ENCODE measurements at regions not wholly inside any gene's neighbourhood (a gene's known extent, or its start where the extent isn't known, plus 50 kb on each side); places are given as distances from the start of the nearest gene placed in this dataset.
"Not testable (repeated sequence)": the region's sequence is repeated elsewhere in the genome, so short reads cannot be mapped to it uniquely, and the experiment has no call there.

GRCh38 chr5:50898966-50899365 lies 232.5 kb downstream of the PARP8 start:
- intact Hi-C loops (cut with micrococcal nuclease), result no loop called here
- H3K4me1 ChIP-seq (ENCODE audit: insufficient read depth, low read length), result no peaks in the 10 kb centered on the region
- no peak for DNase-seq
- CTCF ChIA-PET (ENCODE audit: partially characterized antibody), result no interaction called here
- H3K9me3 ChIP-seq (ENCODE audit: control insufficient read depth in 1 of 2, low read length in 2 of 2), result no peaks in the 10 kb centered on the region
- H3K27ac ChIP-seq (ENCODE audit: low read depth, low read length), result no peak overlapping the region
- no peaks in the 10 kb centered on the region for H3K27me3 ChIP-seq (ENCODE audit: insufficient read depth, low read length)
- H3K36me3 ChIP-seq (ENCODE audit: insufficient read depth, low read length), result no peaks in the 10 kb centered on the region
- H3K27me3 Mint-ChIP-seq, result peaks cover 4 to 14% of the 10 kb centered on the region in 2 donors
- no peaks in the 10 kb centered on the region for H3K36me3 Mint-ChIP-seq
- H3K4me3 ChIP-seq (ENCODE audit: low read length in 2 of 2), result no peak overlapping the region
- H3K9me3 Mint-ChIP-seq, result no peaks in the 10 kb centered on the region
- POLR2A ChIA-PET (ENCODE audit: partially characterized antibody), result no interaction called here
- no peak overlapping the region for H3K4me3 Mint-ChIP-seq
- no peaks in the 10 kb centered on the region for H3K4me1 Mint-ChIP-seq
- H3K27ac Mint-ChIP-seq, result no peak overlapping the region

- no peak overlapping the region for H3K27ac ChIP-seq (ENCODE audit: low read depth, low read length)
- H3K27me3 ChIP-seq (ENCODE audit: insufficient read depth, low read length), result no peaks in the 10 kb centered on the region
- Mint-ChIP-seq H3K4me3 (no peak overlapping the region), H3K36me3 (no peaks in the 10 kb centered on the region), H3K4me1 (no peaks in the 10 kb centered on the region), H3K27ac (no peak overlapping the region), H3K27me3 (peaks cover 4 to 14% of the 10 kb centered on the region in 2 donors), H3K9me3 (no peaks in the 10 kb centered on the region)
- no peak for DNase-seq
- ChIA-PET CTCF (ENCODE audit: partially characterized antibody) (no interaction called here), POLR2A (ENCODE audit: partially characterized antibody) (no interaction called here)
- H3K4me1 ChIP-seq (ENCODE audit: insufficient read depth, low read length), result no peaks in the 10 kb centered on the region
- H3K36me3 ChIP-seq (ENCODE audit: insufficient read depth, low read length), result no peaks in the 10 kb centered on the region
- intact Hi-C loops (cut with micrococcal nuclease), result no loop called here
- H3K9me3 ChIP-seq (ENCODE audit: control insufficient read depth in 1 of 2, low read length in 2 of 2), result no peaks in the 10 kb centered on the region
- no peak overlapping the region for H3K4me3 ChIP-seq (ENCODE audit: low read length in 2 of 2)
These were observed 234.6 kb downstream of the PARP8 start for GRCh38 chr5:50900952-50901510.

GRCh38 chr5:50903651-50904050 lies 237.2 kb downstream of the PARP8 start:
- Mint-ChIP-seq H3K4me1 (no peaks in the 10 kb centered on the region), H3K27me3 (peaks cover 4 to 11% of the 10 kb centered on the region in 2 donors), H3K27ac (no peak overlapping the region), H3K4me3 (no peak overlapping the region), H3K36me3 (no peaks in the 10 kb centered on the region), H3K9me3 (no peaks in the 10 kb centered on the region)
- ChIA-PET CTCF (ENCODE audit: partially characterized antibody) (no interaction called here), POLR2A (ENCODE audit: partially characterized antibody) (no interaction called here)
- DNase-seq, result no peak
- intact Hi-C loops (cut with micrococcal nuclease), result no loop called here
- Histone ChIP-seq H3K27ac (ENCODE audit: low read depth, low read length) (no peak overlapping the region), H3K27me3 (ENCODE audit: insufficient read depth, low read length) (no peaks in the 10 kb centered on the region), H3K4me1 (ENCODE audit: insufficient read depth, low read length) (no peaks in the 10 kb centered on the region), H3K36me3 (ENCODE audit: insufficient read depth, low read length) (no peaks in the 10 kb centered on the region), H3K9me3 (ENCODE audit: control insufficient read depth in 1 of 2, low read length in 2 of 2) (no peaks in the 10 kb centered on the region), H3K4me3 (ENCODE audit: low read length in 2 of 2) (no peak overlapping the region)

- no peak for DNase-seq
- Histone ChIP-seq H3K36me3 (ENCODE audit: insufficient read depth, low read length) (no peaks in the 10 kb centered on the region), H3K4me1 (ENCODE audit: insufficient read depth, low read length) (no peaks in the 10 kb centered on the region), H3K27ac (ENCODE audit: low read depth, low read length) (no peak overlapping the region), H3K27me3 (ENCODE audit: insufficient read depth, low read length) (no peaks in the 10 kb centered on the region), H3K4me3 (ENCODE audit: low read length in 2 of 2) (no peak overlapping the region), H3K9me3 (ENCODE audit: control insufficient read depth in 1 of 2, low read length in 2 of 2) (no peaks in the 10 kb centered on the region)
- peaks cover 0 to 2% (median 0%) of the 10 kb centered on the region in 8 donors for H3K9me3 Mint-ChIP-seq
- no peak overlapping the region for H3K27ac Mint-ChIP-seq
- H3K4me1 Mint-ChIP-seq, result no peaks in the 10 kb centered on the region
- POLR2A ChIA-PET (ENCODE audit: partially characterized antibody), result no interaction called here
- no peak overlapping the region for H3K4me3 Mint-ChIP-seq
- peaks cover 0 to 16% of the 10 kb centered on the region in 2 donors for H3K27me3 Mint-ChIP-seq
- intact Hi-C loops (cut with micrococcal nuclease), result no loop called here
- CTCF ChIA-PET (ENCODE audit: partially characterized antibody), result no interaction called here
- no peaks in the 10 kb centered on the region for H3K36me3 Mint-ChIP-seq
These were observed 239.6 kb downstream of the PARP8 start for GRCh38 chr5:50905996-50906570.

- H3K9me3 Mint-ChIP-seq; H3K4me3 ChIP-seq (ENCODE audit: low read length in 2 of 2); H3K36me3 ChIP-seq (ENCODE audit: insufficient read depth, low read length); H3K4me3 Mint-ChIP-seq; H3K27me3 ChIP-seq (ENCODE audit: insufficient read depth, low read length); H3K27ac ChIP-seq (ENCODE audit: low read depth, low read length); POLR2A ChIA-PET (ENCODE audit: partially characterized antibody); intact Hi-C loops (cut with micrococcal nuclease); H3K4me1 Mint-ChIP-seq; H3K36me3 Mint-ChIP-seq; H3K4me1 ChIP-seq (ENCODE audit: insufficient read depth, low read length); CTCF ChIA-PET (ENCODE audit: partially characterized antibody); H3K27ac Mint-ChIP-seq; H3K27me3 Mint-ChIP-seq; H3K9me3 ChIP-seq (ENCODE audit: control insufficient read depth in 1 of 2, low read length in 2 of 2); DNase-seq: not testable (repeated sequence)
These were observed 253.7 kb downstream of the PARP8 start for GRCh38 chr5:50920160-50920559.

- peaks cover 0 to 8% of the 10 kb centered on the region in 2 donors for H3K27me3 Mint-ChIP-seq
- POLR2A ChIA-PET (ENCODE audit: partially characterized antibody), result no interaction called here
These were observed 255.1 kb downstream of the PARP8 start for GRCh38 chr5:50921366-50922133.

GRCh38 chr5:50922134-50922941 lies 255.9 kb downstream of the PARP8 start:
- H3K4me3 ChIP-seq (ENCODE audit: low read length in 2 of 2); H3K9me3 Mint-ChIP-seq; H3K27ac ChIP-seq (ENCODE audit: low read depth, low read length); H3K27ac Mint-ChIP-seq; intact Hi-C loops (cut with micrococcal nuclease); H3K27me3 Mint-ChIP-seq; H3K36me3 Mint-ChIP-seq; CTCF ChIA-PET (ENCODE audit: partially characterized antibody); H3K4me1 ChIP-seq (ENCODE audit: insufficient read depth, low read length); H3K27me3 ChIP-seq (ENCODE audit: insufficient read depth, low read length); H3K4me1 Mint-ChIP-seq; POLR2A ChIA-PET (ENCODE audit: partially characterized antibody); H3K4me3 Mint-ChIP-seq; H3K36me3 ChIP-seq (ENCODE audit: insufficient read depth, low read length); H3K9me3 ChIP-seq (ENCODE audit: control insufficient read depth in 1 of 2, low read length in 2 of 2); DNase-seq: not testable (repeated sequence)

More at GRCh38 chr5:50921366-50922133, 255.1 kb downstream of the PARP8 start:
- Histone ChIP-seq H3K4me1 (ENCODE audit: insufficient read depth, low read length) (no peaks in the 10 kb centered on the region), H3K36me3 (ENCODE audit: insufficient read depth, low read length) (no peaks in the 10 kb centered on the region), H3K27me3 (ENCODE audit: insufficient read depth, low read length) (no peaks in the 10 kb centered on the region), H3K9me3 (ENCODE audit: control insufficient read depth in 1 of 2, low read length in 2 of 2) (no peaks in the 10 kb centered on the region), H3K4me3 (ENCODE audit: low read length in 2 of 2) (no peak overlapping the region), H3K27ac (ENCODE audit: low read depth, low read length) (no peak overlapping the region)
- intact Hi-C loops (cut with micrococcal nuclease), result no loop called here
- CTCF ChIA-PET (ENCODE audit: partially characterized antibody), result no interaction called here
- no peak overlapping the region for H3K27ac Mint-ChIP-seq
- H3K36me3 Mint-ChIP-seq, result no peaks in the 10 kb centered on the region
- H3K4me1 Mint-ChIP-seq, result no peaks in the 10 kb centered on the region
- no peak overlapping the region for H3K4me3 Mint-ChIP-seq
- peaks cover 0 to 3% (median 0%) of the 10 kb centered on the region in 8 donors for H3K9me3 Mint-ChIP-seq
- no peak for DNase-seq

Measured in CD4-positive, alpha-beta memory T cell (primary cell).